H1 (cell line): ENCODE measurements at regions not wholly inside any gene's neighbourhood (a gene's known extent, or its start where the extent isn't known, plus 50 kb on each side); places are given as distances from the start of the nearest gene placed in this dataset.

ENCODE experiments used
- CTCF ChIA-PET: fragments of 300-600 bp; sonication (Branson Sonifier 250); formaldehyde crosslinking; loops from one replicate; lab custom pipeline; 2021; ENCODE audit not compliant: partially characterized antibody; lab: Charles Lee
- POLR2A ChIA-PET: fragments of 300-600 bp; sonication (Branson Sonifier 250); formaldehyde crosslinking; loops from one replicate; lab custom pipeline; 2021; ENCODE audit warnings: inconsistent platforms; ENCODE audit not compliant: partially characterized antibody; lab: Charles Lee
- DNase-seq, 2 experiments: peaks; one replicate each; pipeline versions ENCODE4 v3.0.0 to v3.0.0-alpha.2; 2010 to 2022; ENCODE audit warnings: low spot score in 2 of 2, low read depth in 1 of 2, mixed read lengths in 1 of 2
- FAIRE-seq: peaks from 2 replicates; lab custom pipeline; 2011; peaks lifted over from hg19 to GRCh38; lab: Jason Lieb, UNC
- H2AFZ ChIP-seq: 2 replicates; pipeline ENCODE4 v1.8.1; 2012; ENCODE audit warnings: low read length, inconsistent platforms
- H2AK5ac ChIP-seq: 2 replicates; pipeline ENCODE4 v1.6.1; 2013; ENCODE audit warnings: low read depth, low read length
- H2BK120ac ChIP-seq: replicated peaks from 2 replicates; pipeline ENCODE3; 2013; ENCODE audit warnings: low read depth, low read length, inconsistent platforms
- H2BK12ac ChIP-seq: 2 replicates; pipeline ENCODE4 v1.6.1; 2013; ENCODE audit warnings: low read depth, low read length
- H2BK15ac ChIP-seq: 2 replicates; pipeline ENCODE4 v1.6.1; 2013; ENCODE audit warnings: low read length
- H2BK20ac ChIP-seq: 2 replicates; pipeline ENCODE4 v1.6.1; 2013; ENCODE audit warnings: low read length
- H2BK5ac ChIP-seq: 2 replicates; pipeline ENCODE4 v1.6.1; 2013; ENCODE audit warnings: low read depth, low read length
- H3K14ac ChIP-seq: 2 replicates; pipeline ENCODE4 v1.6.1; 2013; ENCODE audit warnings: inconsistent platforms; ENCODE audit not compliant: insufficient read length
- H3K18ac ChIP-seq: 2 replicates; pipeline ENCODE4 v1.6.1; 2013; ENCODE audit warnings: low read length; ENCODE audit errors: extremely low read depth
- H3K23ac ChIP-seq: 2 replicates; pipeline ENCODE4 v1.6.1; 2013; ENCODE audit warnings: inconsistent platforms; ENCODE audit not compliant: insufficient read length
- H3K23me2 ChIP-seq: 2 replicates; pipeline ENCODE4 v1.6.1; 2013; ENCODE audit warnings: low read depth, low read length
- H3K27ac ChIP-seq: 2 replicates; pipeline ENCODE4 v1.6.1; 2011; ENCODE audit warnings: low read depth, low read length, inconsistent platforms
- H3K27me3 ChIP-seq, 4 experiments: replicated peaks in 1 of 4; 1 replicate in 1 of 4; 2 replicates in 3 of 4; pipeline versions ENCODE4 v1.6.1 to v1.8.1; 2011 to 2013; ENCODE audit warnings: low read length in 3 of 4, mild to moderate bottlenecking in 3 of 4, inconsistent platforms in 2 of 4, mixed read lengths in 2 of 4, moderate library complexity in 1 of 4; ENCODE audit not compliant: control insufficient read depth in 3 of 4, insufficient read depth in 3 of 4; ENCODE audit errors: extremely low read depth in 1 of 4
- H3K36me3 ChIP-seq, 4 experiments: 2 replicates each; pipeline versions ENCODE4 v1.6.1 to v1.8.1; 2011 to 2013; ENCODE audit warnings: mild to moderate bottlenecking in 4 of 4, low read length in 3 of 4, moderate library complexity in 2 of 4, control low read depth in 1 of 4, inconsistent platforms in 1 of 4; ENCODE audit not compliant: insufficient read depth in 4 of 4, control insufficient read depth in 2 of 4
- H3K4ac ChIP-seq: replicated peaks from 2 replicates; pipeline ENCODE3; 2013; ENCODE audit warnings: low read length, low read depth, mixed read lengths, inconsistent platforms; ENCODE audit not compliant: insufficient read length
- H3K4me1 ChIP-seq, 4 experiments: replicated peaks in 1 of 4; 1 replicate in 1 of 4; 2 replicates in 3 of 4; pipeline versions ENCODE4 v1.6.1 to v1.8.1; 2011 to 2013; ENCODE audit warnings: low read length in 3 of 4, inconsistent platforms in 2 of 4, mixed read lengths in 1 of 4; ENCODE audit not compliant: insufficient read depth in 4 of 4, control insufficient read depth in 3 of 4
- H3K4me2 ChIP-seq, 2 experiments: 2 replicates each; pipeline versions ENCODE4 v1.6.1 to v1.8.1; 2011 to 2013; ENCODE audit warnings: low read depth in 2 of 2, low read length in 2 of 2, control low read depth in 1 of 2, inconsistent platforms in 1 of 2, mild to moderate bottlenecking in 1 of 2; ENCODE audit not compliant: insufficient read depth in 1 of 2
- H3K4me3 ChIP-seq, 4 experiments: fragments of 200-600, 300-600 bp in 1 of 4; sonication (generic), shearing (Covaris generic), sonication (Bioruptor Twin) in 1 of 4; 2 replicates each; pipeline versions ENCODE4 v1.5.1 to v1.8.1; 2011 to 2016; ENCODE audit warnings: low read length in 4 of 4, low read depth in 3 of 4, control low read depth in 2 of 4, inconsistent platforms in 2 of 4, mild to moderate bottlenecking in 2 of 4, mixed read lengths in 1 of 4, moderate library complexity in 1 of 4; ENCODE audit not compliant: insufficient read depth in 2 of 4; ENCODE audit errors: extremely low read depth in 1 of 4
- H3K56ac ChIP-seq: replicated peaks from 2 replicates; pipeline ENCODE3; 2013; ENCODE audit warnings: low read depth, mild to moderate bottlenecking, mixed read lengths, low read length, inconsistent platforms; ENCODE audit not compliant: insufficient read length
- H3K79me1 ChIP-seq: 2 replicates; pipeline ENCODE4 v1.6.1; 2013; ENCODE audit warnings: low read depth, low read length, control low read depth
- H3K79me2 ChIP-seq, 2 experiments: 2 replicates each; pipeline versions ENCODE4 v1.6.1 to v1.8.1; 2012 to 2013; ENCODE audit warnings: low read length in 2 of 2, mild to moderate bottlenecking in 2 of 2, inconsistent platforms in 1 of 2; ENCODE audit not compliant: insufficient read depth in 2 of 2, control insufficient read depth in 1 of 2
- H3K9ac ChIP-seq, 4 experiments: replicated peaks in 1 of 4; 1 replicate in 1 of 4; 2 replicates in 3 of 4; pipeline versions ENCODE4 v1.6.1 to v1.8.1; 2011 to 2013; ENCODE audit warnings: low read depth in 3 of 4, low read length in 3 of 4, control low read depth in 2 of 4, mild to moderate bottlenecking in 2 of 4, moderate library complexity in 2 of 4, inconsistent platforms in 1 of 4; ENCODE audit errors: extremely low read depth in 1 of 4
- H3K9me3 ChIP-seq, 2 experiments: 2 replicates each; pipeline versions ENCODE4 v1.6.1 to v1.8.1; 2012 to 2013; ENCODE audit warnings: mild to moderate bottlenecking in 2 of 2, moderate library complexity in 2 of 2, control low read depth in 1 of 2, inconsistent platforms in 1 of 2, low read depth in 1 of 2, low read length in 1 of 2, mixed read lengths in 1 of 2; ENCODE audit not compliant: insufficient read depth in 2 of 2
- H4K20me1 ChIP-seq, 2 experiments: replicated peaks in 1 of 2; 2 replicates each; pipeline versions ENCODE3 to v1.8.1; 2011 to 2013; ENCODE audit warnings: inconsistent platforms in 2 of 2, low read length in 2 of 2, mild to moderate bottlenecking in 1 of 2; ENCODE audit not compliant: insufficient read depth in 2 of 2, control insufficient read depth in 1 of 2
- H4K5ac ChIP-seq: 2 replicates; pipeline ENCODE4 v1.6.1; 2013; ENCODE audit warnings: low read length, low read depth, mixed read lengths, inconsistent platforms; ENCODE audit not compliant: insufficient read length
- H4K8ac ChIP-seq: 2 replicates; pipeline ENCODE4 v1.8.0; 2013; ENCODE audit warnings: mild to moderate bottlenecking, moderate library complexity, low read length, inconsistent platforms; ENCODE audit not compliant: insufficient read depth; ENCODE audit errors: extremely low read depth
- H4K91ac ChIP-seq: replicated peaks from 2 replicates; pipeline ENCODE3; 2013; ENCODE audit warnings: low read length, mixed read lengths, inconsistent platforms; ENCODE audit not compliant: insufficient read length
- SIN3A ChIP-seq, 2 experiments: IDR thresholded peaks in 1 of 2; conservative IDR thresholded peaks in 1 of 2; 2 replicates each; pipeline ENCODE4 v1.6.1; 2011 to 2012; ENCODE audit warnings: low read length in 2 of 2, improper control_type of control experiment in 1 of 2, low read depth in 1 of 2, mild to moderate bottlenecking in 1 of 2
- SP1 ChIP-seq: IDR thresholded peaks from 2 replicates; pipeline ENCODE4 v1.6.1; 2011; ENCODE audit warnings: low read depth, low read length
- TAF7 ChIP-seq: optimal IDR thresholded peaks from 2 replicates; pipeline ENCODE3; 2011; ENCODE audit warnings: low read depth, mild to moderate bottlenecking, inconsistent platforms, low read length, moderate library complexity, borderline replicate concordance
- WGBS, 2 experiments: shearing (Covaris generic) in 1 of 2; methylation state at CpG; one replicate each; pipeline versions ENCODE4 v1.1.6 to v1.1.7; 2013 to 2015; ENCODE audit warnings: low lambda C conversion rate in 2 of 2, mixed read lengths in 2 of 2, inconsistent platforms in 1 of 2, low coverage in 1 of 2, missing lambda C conversion rate in 1 of 2; ENCODE audit not compliant: insufficient replicate concordance in 2 of 2, insufficient coverage in 1 of 2, insufficient read length in 1 of 2; ENCODE audit errors: extremely low coverage in 1 of 2, missing lambda C conversion rate in 1 of 2; 5-methylcytosine and 5-hydroxymethylcytosine counted together
- TF ChIP-seq, protein P1 (sequence below): IDR thresholded peaks from 2 replicates; pipeline ENCODE4 v1.6.1; 2012; ENCODE audit warnings: low read length, inconsistent platforms

DNA sequence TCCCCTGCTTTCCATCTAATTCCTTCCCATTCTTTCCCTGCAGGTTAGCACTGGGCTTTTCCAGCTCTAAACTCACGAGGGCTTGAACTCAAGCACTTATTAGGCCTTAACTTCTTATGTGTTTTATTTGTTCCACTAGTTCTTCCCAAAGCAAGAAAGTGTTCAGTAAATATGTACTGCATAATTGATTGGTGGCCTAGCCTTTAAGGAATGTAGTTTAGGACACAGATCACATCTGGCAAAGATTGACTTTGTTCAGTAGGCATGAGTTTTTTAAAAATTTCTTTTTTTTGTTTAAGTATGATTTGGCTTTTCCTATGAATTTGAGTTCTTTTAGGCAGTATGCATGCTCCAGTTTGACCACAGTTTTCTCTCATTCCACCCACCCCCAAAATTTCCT lies 285.2 kb downstream of the NPR3 start:
- H3K56ac ChIP-seq, result no peak overlapping the region
- H3K27ac ChIP-seq, result no peak overlapping the region
- H2BK12ac ChIP-seq, result no peak overlapping the region
- WGBS, 2 experiments, result 94% methylated on average over 1 of the region's 1 CpG; no CpG with 5 or more reads in 1 of the 2 experiments
- no peak overlapping the region for H2AK5ac ChIP-seq
- no peaks in the 10 kb centered on the region for H3K27me3 ChIP-seq
- H2BK20ac ChIP-seq, result no peak overlapping the region
- no peak overlapping the region for H3K23ac ChIP-seq
- ChIA-PET CTCF (no interaction called here), POLR2A (no interaction called here)
- H4K91ac ChIP-seq, result no peak overlapping the region
- H3K4me2 ChIP-seq, result no peak overlapping the region
- H4K5ac ChIP-seq, result no peak overlapping the region
- no peak for DNase-seq
- H2BK120ac ChIP-seq, result no peak overlapping the region
- H3K79me2 ChIP-seq, result no peaks in the 10 kb centered on the region
- H3K4me3 ChIP-seq, result no peak overlapping the region
- H3K36me3 ChIP-seq, result no peaks in the 10 kb centered on the region
- H4K8ac ChIP-seq, result no peak overlapping the region
- no peaks in the 10 kb centered on the region for H3K9me3 ChIP-seq
- no peaks in the 10 kb centered on the region for H3K79me1 ChIP-seq
- H3K4ac ChIP-seq, result no peak overlapping the region
- H3K4me1 ChIP-seq, result no peaks in the 10 kb centered on the region
- no peak overlapping the region for H2AFZ ChIP-seq
- no peak overlapping the region for H3K14ac ChIP-seq
- H4K20me1 ChIP-seq, result no peaks in the 10 kb centered on the region
- TF ChIP-seq TAF7 (no peak), SP1 (no peak), SIN3A (conservative IDR thresholded peaks at IDR 0.05 in 1 of 2, IDR thresholded peaks at IDR 0.05 in 1 of 2; ENCODE audit: low read depth in 1 of 2, low read length in 2 of 2) (no peak)
- TF ChIP-seq, protein P1, sequence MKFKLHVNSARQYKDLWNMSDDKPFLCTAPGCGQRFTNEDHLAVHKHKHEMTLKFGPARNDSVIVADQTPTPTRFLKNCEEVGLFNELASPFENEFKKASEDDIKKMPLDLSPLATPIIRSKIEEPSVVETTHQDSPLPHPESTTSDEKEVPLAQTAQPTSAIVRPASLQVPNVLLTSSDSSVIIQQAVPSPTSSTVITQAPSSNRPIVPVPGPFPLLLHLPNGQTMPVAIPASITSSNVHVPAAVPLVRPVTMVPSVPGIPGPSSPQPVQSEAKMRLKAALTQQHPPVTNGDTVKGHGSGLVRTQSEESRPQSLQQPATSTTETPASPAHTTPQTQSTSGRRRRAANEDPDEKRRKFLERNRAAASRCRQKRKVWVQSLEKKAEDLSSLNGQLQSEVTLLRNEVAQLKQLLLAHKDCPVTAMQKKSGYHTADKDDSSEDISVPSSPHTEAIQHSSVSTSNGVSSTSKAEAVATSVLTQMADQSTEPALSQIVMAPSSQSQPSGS, result no peak
- H2BK15ac ChIP-seq, result no peak overlapping the region
- no peak overlapping the region for H3K18ac ChIP-seq
- H3K9ac ChIP-seq, result no peak overlapping the region
- H2BK5ac ChIP-seq, result no peak overlapping the region
- FAIRE-seq, result no peak
- H3K23me2 ChIP-seq, result peaks cover 2% of the 10 kb centered on the region; the same call in 1 of the 2 replicates
